WTC11 (cell line): ENCODE measurements at regions not wholly inside any gene's neighbourhood (a gene's known extent, or its start where the extent isn't known, plus 50 kb on each side); places are given as distances from the start of the nearest gene placed in this dataset.

Experiments used
- ATAC-seq: fragments of 200-7000 bp; cut with Tn5 transposase; 2 replicates; pipeline ENCODE4 v1.10.0; 2021; ENCODE audit warnings: mild to moderate bottlenecking, moderate library complexity
- CTCF ChIA-PET: fragments of 300-600 bp; sonication (Branson Sonifier 250); formaldehyde crosslinking; loops from one replicate; lab custom pipeline; 2021; ENCODE audit warnings: antibody characterized with exemption; lab: Charles Lee
- POLR2A ChIA-PET: fragments of 350-600 bp; sonication (Branson Sonifier 250); formaldehyde crosslinking; loops from one replicate; lab custom pipeline; 2021; ENCODE audit warnings: antibody characterized with exemption; lab: Charles Lee
- DNase-seq: peaks from one replicate; pipeline ENCODE4 v3.0.0; 2021; ENCODE audit warnings: low spot score
- H3K27ac Mint-ChIP-seq: 2 replicates; pipeline ENCODE4 v1.8.0; 2021; ENCODE audit warnings: mixed read lengths
- H3K27me3 Mint-ChIP-seq: 2 replicates; pipeline ENCODE4 v1.8.0; 2021; ENCODE audit warnings: low read depth, mild to moderate bottlenecking, moderate library complexity, mixed read lengths
- H3K36me3 Mint-ChIP-seq: 2 replicates; pipeline ENCODE4 v1.8.0; 2021; ENCODE audit warnings: mixed read lengths
- H3K4me1 Mint-ChIP-seq: 2 replicates; pipeline ENCODE4 v1.8.0; 2022; ENCODE audit warnings: mixed read lengths
- H3K4me3 Mint-ChIP-seq: 2 replicates; pipeline ENCODE4 v1.8.0; 2021; ENCODE audit warnings: mild to moderate bottlenecking, moderate library complexity, mixed read lengths
- H3K9me3 Mint-ChIP-seq: 2 replicates; pipeline ENCODE4 v1.8.0; 2021; ENCODE audit warnings: mixed read lengths
- CBFB ChIP-seq: sonication (generic); formaldehyde crosslinking; IDR thresholded peaks from 2 replicates; pipeline ENCODE4 v1.8.1; 2022; ENCODE audit warnings: mild to moderate bottlenecking, low read depth, missing genetic modification reagents
- CDX4 ChIP-seq: fragments of 250-450 bp; sonication (Bioruptor Pico); IDR thresholded peaks from 2 replicates; pipeline ENCODE4 v1.9.0; 2021; ENCODE audit warnings: moderate library complexity, mild to moderate bottlenecking, inconsistent platforms, borderline replicate concordance
- E2F4 ChIP-seq: sonication (generic); formaldehyde crosslinking; IDR thresholded peaks from 2 replicates; pipeline ENCODE4 v1.8.1; 2022; ENCODE audit warnings: low read depth, mild to moderate bottlenecking, moderate library complexity, missing genetic modification reagents, borderline replicate concordance
- E2F5 ChIP-seq: sonication (generic); formaldehyde crosslinking; IDR thresholded peaks from 2 replicates; pipeline ENCODE4 v1.8.1; 2022; ENCODE audit warnings: mild to moderate bottlenecking, moderate library complexity, missing genetic modification reagents
- FOXJ3 ChIP-seq: sonication (generic); formaldehyde crosslinking; IDR thresholded peaks from 2 replicates; pipeline ENCODE4 v1.9.0; 2021; ENCODE audit warnings: missing genetic modification reagents, mild to moderate bottlenecking, borderline replicate concordance
- FOXP4 ChIP-seq: sonication (generic); formaldehyde crosslinking; IDR thresholded peaks from 2 replicates; pipeline ENCODE4 v1.8.0; 2022; ENCODE audit warnings: mild to moderate bottlenecking, missing genetic modification reagents
- MLX ChIP-seq: sonication (generic); formaldehyde crosslinking; IDR thresholded peaks from 2 replicates; pipeline ENCODE4 v1.8.1; 2023; ENCODE audit warnings: mild to moderate bottlenecking, missing genetic modification reagents, moderate library complexity
- PRDM15 ChIP-seq: sonication (generic); formaldehyde crosslinking; IDR thresholded peaks from 2 replicates; pipeline ENCODE4 v1.8.0; 2022; ENCODE audit warnings: missing genetic modification reagents
- PREB ChIP-seq: sonication (generic); formaldehyde crosslinking; IDR thresholded peaks from 2 replicates; pipeline ENCODE4 v1.8.1; 2022; ENCODE audit warnings: mild to moderate bottlenecking, missing genetic modification reagents, moderate library complexity, borderline replicate concordance
- SMAD4 ChIP-seq: sonication (generic); formaldehyde crosslinking; IDR thresholded peaks from 2 replicates; pipeline ENCODE4 v1.8.0; 2022; ENCODE audit warnings: mild to moderate bottlenecking, missing genetic modification reagents
- SP1 ChIP-seq: sonication (generic); formaldehyde crosslinking; conservative IDR thresholded peaks from 2 replicates; pipeline ENCODE4 v1.8.1; 2022; ENCODE audit warnings: missing genetic modification reagents
- TEAD1 ChIP-seq: sonication (generic); formaldehyde crosslinking; IDR thresholded peaks from 2 replicates; pipeline ENCODE4 v1.8.0; 2022; ENCODE audit warnings: mild to moderate bottlenecking, missing genetic modification reagents
- TEAD4 ChIP-seq: sonication (generic); formaldehyde crosslinking; IDR thresholded peaks from 2 replicates; pipeline ENCODE4 v1.8.0; 2022; ENCODE audit warnings: mild to moderate bottlenecking, missing genetic modification reagents
- ZBTB21 ChIP-seq: sonication (generic); formaldehyde crosslinking; IDR thresholded peaks from 2 replicates; pipeline ENCODE4 v1.8.1; 2023; ENCODE audit warnings: mild to moderate bottlenecking, missing genetic modification reagents, borderline replicate concordance
- ZNF423 ChIP-seq: fragments of 250-450 bp; sonication (Bioruptor Pico); IDR thresholded peaks from 2 replicates; pipeline ENCODE4 v2.1.2; 2022; ENCODE audit warnings: mild to moderate bottlenecking, moderate library complexity
- ZNF671 ChIP-seq: fragments of 250-450 bp; sonication (Bioruptor Pico); IDR thresholded peaks from 2 replicates; pipeline ENCODE4 v1.8.0; 2021; ENCODE audit warnings: mild to moderate bottlenecking
- ZSCAN18 ChIP-seq: fragments of 250-450 bp; sonication (Bioruptor Pico); IDR thresholded peaks from 2 replicates; pipeline ENCODE4 v2.1.2; 2022; ENCODE audit warnings: mild to moderate bottlenecking, moderate library complexity

- TF ChIP-seq FOXJ3 (no peak), E2F4 (CRISPR knock-in tag) (no peak)
- no peak overlapping the region; the same call in 1 of the 2 replicates for H3K27ac Mint-ChIP-seq
- no peaks in the 10 kb centered on the region for H3K27me3 Mint-ChIP-seq
- no peak overlapping the region for H3K4me3 Mint-ChIP-seq
- H3K36me3 Mint-ChIP-seq = no peaks in the 10 kb centered on the region
- ChIA-PET POLR2A (no interaction called here), CTCF (no interaction called here)
- ATAC-seq = no peak
- 0 out of 2 replicates have a peak, but pooled peaks cover 3% of the 10 kb centered on the region for H3K9me3 Mint-ChIP-seq
- no peak for DNase-seq
- peaks cover 26% of the 10 kb centered on the region for H3K4me1 Mint-ChIP-seq
Observed at GRCh38 chr2:146992057-146992456, 852.8 kb upstream of the ACVR2A start.

- H3K36me3 Mint-ChIP-seq = no peaks in the 10 kb centered on the region
- no peak for DNase-seq
- TF ChIP-seq E2F4 (CRISPR knock-in tag) (no peak), PRDM15 (CRISPR knock-in tag) (no peak), CDX4 (CRISPR knock-in tag) (no peak), SMAD4 (CRISPR knock-in tag) (no peak), ZNF671 (CRISPR knock-in tag) (no peak), TEAD1 (no peak), E2F5 (no peak), CBFB (CRISPR knock-in tag) (no peak), FOXP4 (no peak), TEAD4 (no peak), ZSCAN18 (CRISPR knock-in tag) (no peak), ZNF423 (CRISPR knock-in tag) (no peak), PREB (CRISPR knock-in tag) (no peak), ZBTB21 (CRISPR knock-in tag) (no peak), MLX (no peak), SP1 (CRISPR knock-in tag) (no peak)
- H3K27ac Mint-ChIP-seq = no peak overlapping the region
- CTCF ChIA-PET = no interaction called here
- no peak for ATAC-seq
- peaks cover 26% of the 10 kb centered on the region for H3K4me1 Mint-ChIP-seq
- no peaks in the 10 kb centered on the region for H3K27me3 Mint-ChIP-seq
- 0 out of 2 replicates have a peak, but pooled peaks cover 1% of the 10 kb centered on the region for H3K9me3 Mint-ChIP-seq
- no peak overlapping the region for H3K4me3 Mint-ChIP-seq
- POLR2A ChIA-PET = no interaction called here
Observed at GRCh38 chr2:146990311-146991054, 854.3 kb upstream of the ACVR2A start.
